H7 (cell line): ENCODE measurements at regions not wholly inside any gene's neighbourhood (a gene's known extent, or its start where the extent isn't known, plus 50 kb on each side); places are given as distances from the start of the nearest gene placed in this dataset.

ENCODE experiments used
- DNase-seq: peaks from one replicate; pipeline ENCODE4 v3.0.0; 2012
- H3K27me3 ChIP-seq: 2 replicates; pipeline ENCODE4 v1.6.0; 2011; ENCODE audit warnings: mild to moderate bottlenecking, low read length; ENCODE audit not compliant: control insufficient read depth, insufficient read depth
- H3K36me3 ChIP-seq: replicated peaks from 2 replicates; pipeline ENCODE4 v1.5.1; 2011; ENCODE audit warnings: low read length; ENCODE audit not compliant: control insufficient read depth, insufficient read depth
- H3K4me3 ChIP-seq: 2 replicates; pipeline ENCODE4 v1.5.1; 2011; ENCODE audit warnings: low read depth, mild to moderate bottlenecking, control low read depth, low read length, moderate library complexity; ENCODE audit not compliant: insufficient read depth

- Histone ChIP-seq H3K36me3 (no peaks in the 10 kb centered on the region), H3K27me3 (no peaks in the 10 kb centered on the region), H3K4me3 (no peak overlapping the region)
- peak; percentile 64 for DNase-seq
These were observed 275.6 kb downstream of the IRX2 start for GRCh38 chr5:2475902-2476301.

GRCh38 chr5:2472670-2473069 is 278.8 kb downstream of the IRX2 start:
- no peak for DNase-seq
- H3K27me3 ChIP-seq: no peaks in the 10 kb centered on the region
- no peak overlapping the region for H3K4me3 ChIP-seq
- H3K36me3 ChIP-seq: no peaks in the 10 kb centered on the region

- Histone ChIP-seq H3K36me3 (no peaks in the 10 kb centered on the region), H3K27me3 (no peaks in the 10 kb centered on the region), H3K4me3 (no peak overlapping the region)
- no peak for DNase-seq
These were observed 280.2 kb downstream of the IRX2 start for GRCh38 chr5:2471152-2471879.

GRCh38 chr5:2466966-2467365 is 284.5 kb downstream of the IRX2 start:
- H3K4me3 ChIP-seq: no peak overlapping the region
- no peaks in the 10 kb centered on the region for H3K27me3 ChIP-seq
- no peak for DNase-seq

GRCh38 chr5:2465383-2465782 is 286.1 kb downstream of the IRX2 start:
- no peaks in the 10 kb centered on the region for H3K36me3 ChIP-seq
- peak; percentile 68 for DNase-seq
- no peak overlapping the region for H3K4me3 ChIP-seq
- H3K27me3 ChIP-seq: no peaks in the 10 kb centered on the region

More at GRCh38 chr5:2466966-2467365, 284.5 kb downstream of the IRX2 start:
- H3K36me3 ChIP-seq: no peaks in the 10 kb centered on the region

- H3K4me3 ChIP-seq: no peak overlapping the region
- no peak for DNase-seq
- H3K27me3 ChIP-seq: no peaks in the 10 kb centered on the region
- H3K36me3 ChIP-seq: no peaks in the 10 kb centered on the region
These were observed 287.3 kb downstream of the IRX2 start for GRCh38 chr5:2464141-2464540.

GRCh38 chr5:2461701-2462691 is 289.5 kb downstream of the IRX2 start:
- Histone ChIP-seq H3K36me3 (no peaks in the 10 kb centered on the region), H3K27me3 (no peaks in the 10 kb centered on the region), H3K4me3 (no peak overlapping the region)
- DNase-seq: peak; percentile 41

GRCh38 chr5:2460098-2460497 is 291.4 kb downstream of the IRX2 start:
- no peak for DNase-seq
- Histone ChIP-seq H3K36me3 (no peaks in the 10 kb centered on the region), H3K4me3 (no peak overlapping the region), H3K27me3 (no peaks in the 10 kb centered on the region)

GRCh38 chr5:2459251-2459650 is 292.2 kb downstream of the IRX2 start:
- no peak for DNase-seq
- H3K36me3 ChIP-seq: no peaks in the 10 kb centered on the region

GRCh38 chr5:2455878-2456277 is 295.6 kb downstream of the IRX2 start:
- DNase-seq: no peak
- H3K36me3 ChIP-seq: no peaks in the 10 kb centered on the region
- no peaks in the 10 kb centered on the region for H3K27me3 ChIP-seq
- no peak overlapping the region for H3K4me3 ChIP-seq

More at GRCh38 chr5:2459251-2459650, 292.2 kb downstream of the IRX2 start:
- H3K4me3 ChIP-seq: no peak overlapping the region
- H3K27me3 ChIP-seq: no peaks in the 10 kb centered on the region

GRCh38 chr5:2454876-2455275 is 296.6 kb downstream of the IRX2 start:
- no peaks in the 10 kb centered on the region for H3K27me3 ChIP-seq
- no peak overlapping the region for H3K4me3 ChIP-seq
- DNase-seq: no peak
- no peaks in the 10 kb centered on the region for H3K36me3 ChIP-seq

- H3K36me3 ChIP-seq: no peaks in the 10 kb centered on the region
- H3K4me3 ChIP-seq: no peak overlapping the region
- no peaks in the 10 kb centered on the region for H3K27me3 ChIP-seq
- no peak for DNase-seq
These were observed 297.7 kb downstream of the IRX2 start for GRCh38 chr5:2453781-2454180.

- Histone ChIP-seq H3K36me3 (no peaks in the 10 kb centered on the region), H3K4me3 (no peak overlapping the region), H3K27me3 (no peaks in the 10 kb centered on the region)
- DNase-seq: no peak
These were observed 300.4 kb downstream of the IRX2 start for GRCh38 chr5:2451100-2451499.

GRCh38 chr5:2442496-2443354 is 308.8 kb downstream of the IRX2 start:
- no peaks in the 10 kb centered on the region for H3K27me3 ChIP-seq
- H3K36me3 ChIP-seq: no peaks in the 10 kb centered on the region
- DNase-seq: no peak
- no peak overlapping the region for H3K4me3 ChIP-seq
